SU-DHL-6 (cell line): ENCODE measurements at regions not wholly inside any gene's neighbourhood (a gene's known extent, or its start where the extent isn't known, plus 50 kb on each side); places are given as distances from the start of the nearest gene placed in this dataset.

Experiments
- H2AFZ ChIP-seq: fragments of 200-600 bp; sonication (generic); 2 replicates; pipeline ENCODE4 v1.6.1; 2014; ENCODE audit warnings: low read depth, mild to moderate bottlenecking, moderate library complexity, mixed read lengths, antibody characterized with exemption, low read length; ENCODE audit not compliant: severe bottlenecking
- H3F3A ChIP-seq: fragments of 200-600 bp; shearing (Covaris generic); 2 replicates; pipeline ENCODE4 v1.6.0; 2016; ENCODE audit warnings: antibody characterized with exemption, mild to moderate bottlenecking; ENCODE audit not compliant: insufficient read depth
- H3K27ac ChIP-seq: fragments of 200-600 bp; sonication (generic); 2 replicates; pipeline ENCODE4 v1.5.1; 2016; ENCODE audit warnings: low read depth, mild to moderate bottlenecking, low read length, moderate library complexity, mixed read lengths
- H3K27me3 ChIP-seq: fragments of 200-600 bp; sonication (generic), shearing (Covaris generic); 2 replicates; pipeline ENCODE4 v1.6.0; 2014; ENCODE audit warnings: mild to moderate bottlenecking, low read length
- H3K36me3 ChIP-seq: fragments of 200-600 bp; sonication (generic); 2 replicates; pipeline ENCODE4 v1.6.1; 2014; ENCODE audit warnings: mild to moderate bottlenecking, low read length, mixed read lengths
- H3K4me2 ChIP-seq: fragments of 300-600, 200-600 bp; shearing (Covaris generic), sonication (generic); 2 replicates; pipeline ENCODE4 v1.6.0; 2014; ENCODE audit warnings: low read length, low read depth, mild to moderate bottlenecking; ENCODE audit not compliant: poor library complexity, severe bottlenecking
- H3K4me3 ChIP-seq: fragments of 200-600 bp; sonication (generic); 2 replicates; pipeline ENCODE4 v1.5.1; 2014; ENCODE audit warnings: antibody characterized with exemption, low read length, mild to moderate bottlenecking, mixed read lengths; ENCODE audit not compliant: insufficient read depth, poor library complexity, severe bottlenecking
- H3K79me2 ChIP-seq: fragments of 200-600 bp; sonication (generic); 2 replicates; pipeline ENCODE4 v1.6.1; 2014; ENCODE audit warnings: mild to moderate bottlenecking, low read length, moderate library complexity; ENCODE audit not compliant: insufficient read depth
- H3K9ac ChIP-seq: fragments of 200-600 bp; sonication (generic); 2 replicates; pipeline ENCODE4 v1.7.0; 2014; ENCODE audit warnings: mild to moderate bottlenecking, low read length
- H3K9me2 ChIP-seq: fragments of 200-600 bp; sonication (generic); replicated peaks from 2 replicates; pipeline ENCODE4 v1.6.1; 2014; ENCODE audit warnings: low read length; ENCODE audit not compliant: insufficient read depth
- H3K9me3 ChIP-seq: fragments of 200-600 bp; sonication (generic); 2 replicates; pipeline ENCODE4 v1.6.1; 2014; ENCODE audit warnings: low read length, mixed read lengths; ENCODE audit not compliant: insufficient read depth
- H4K20me1 ChIP-seq: fragments of 200-600 bp; sonication (generic); 2 replicates; pipeline ENCODE4 v1.6.1; 2014; ENCODE audit warnings: low read depth, mild to moderate bottlenecking, antibody characterized with exemption, low read length, moderate library complexity, mixed read lengths
- EZH2phosphoT487 ChIP-seq: fragments of 200-600 bp; sonication (generic), shearing (Covaris generic); conservative IDR thresholded peaks from 2 replicates; pipeline ENCODE4 v1.6.1; 2018; ENCODE audit warnings: mild to moderate bottlenecking, antibody characterized with exemption, low read length, moderate library complexity, mixed read lengths
- TF ChIP-seq, protein P1 (sequence below): fragments of 200-600 bp; sonication (generic); IDR thresholded peaks from one replicate; pipeline ENCODE4 v1.5.1; 2017; ENCODE audit warnings: antibody characterized with exemption, mild to moderate bottlenecking, low read length, moderate library complexity; ENCODE audit not compliant: insufficient read depth, poor library complexity, severe bottlenecking

DNA sequence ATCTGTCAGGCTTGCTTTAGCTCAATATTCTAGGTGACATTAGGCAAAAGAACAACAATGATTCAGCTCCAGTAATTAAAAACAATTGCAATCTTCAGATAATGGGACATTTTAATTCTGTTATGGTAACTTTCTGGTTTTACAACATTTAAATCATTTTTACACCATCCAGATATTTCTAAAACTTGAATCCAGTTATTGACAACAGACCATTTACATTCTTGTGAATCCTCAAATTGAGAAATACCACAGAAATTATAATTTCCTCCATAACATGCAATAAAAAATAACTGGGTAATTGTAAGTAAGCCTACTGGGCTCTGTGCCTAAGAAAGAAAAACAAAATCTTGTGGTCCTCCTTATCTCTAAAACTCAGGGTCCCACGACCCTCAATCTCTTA lies 195.0 kb upstream of the S100G start:
- H3K9ac ChIP-seq = no peak overlapping the region
- no peak overlapping the region for H3K4me2 ChIP-seq
- H3K27me3 ChIP-seq = no peaks in the 10 kb centered on the region
- TF ChIP-seq, protein P1, sequence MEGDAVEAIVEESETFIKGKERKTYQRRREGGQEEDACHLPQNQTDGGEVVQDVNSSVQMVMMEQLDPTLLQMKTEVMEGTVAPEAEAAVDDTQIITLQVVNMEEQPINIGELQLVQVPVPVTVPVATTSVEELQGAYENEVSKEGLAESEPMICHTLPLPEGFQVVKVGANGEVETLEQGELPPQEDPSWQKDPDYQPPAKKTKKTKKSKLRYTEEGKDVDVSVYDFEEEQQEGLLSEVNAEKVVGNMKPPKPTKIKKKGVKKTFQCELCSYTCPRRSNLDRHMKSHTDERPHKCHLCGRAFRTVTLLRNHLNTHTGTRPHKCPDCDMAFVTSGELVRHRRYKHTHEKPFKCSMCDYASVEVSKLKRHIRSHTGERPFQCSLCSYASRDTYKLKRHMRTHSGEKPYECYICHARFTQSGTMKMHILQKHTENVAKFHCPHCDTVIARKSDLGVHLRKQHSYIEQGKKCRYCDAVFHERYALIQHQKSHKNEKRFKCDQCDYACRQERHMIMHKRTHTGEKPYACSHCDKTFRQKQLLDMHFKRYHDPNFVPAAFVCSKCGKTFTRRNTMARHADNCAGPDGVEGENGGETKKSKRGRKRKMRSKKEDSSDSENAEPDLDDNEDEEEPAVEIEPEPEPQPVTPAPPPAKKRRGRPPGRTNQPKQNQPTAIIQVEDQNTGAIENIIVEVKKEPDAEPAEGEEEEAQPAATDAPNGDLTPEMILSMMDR = no peak
- no peak for TF ChIP-seq EZH2phosphoT487
- H3K4me3 ChIP-seq = no peak overlapping the region
- H3K9me2 ChIP-seq = no peaks in the 10 kb centered on the region
- H3F3A ChIP-seq = no peaks in the 10 kb centered on the region
- H3K79me2 ChIP-seq = no peaks in the 10 kb centered on the region
- H3K27ac ChIP-seq = no peak overlapping the region
- H3K36me3 ChIP-seq = no peaks in the 10 kb centered on the region
- no peaks in the 10 kb centered on the region for H3K9me3 ChIP-seq
- H2AFZ ChIP-seq = no peak overlapping the region
- H4K20me1 ChIP-seq = no peaks in the 10 kb centered on the region

DNA sequence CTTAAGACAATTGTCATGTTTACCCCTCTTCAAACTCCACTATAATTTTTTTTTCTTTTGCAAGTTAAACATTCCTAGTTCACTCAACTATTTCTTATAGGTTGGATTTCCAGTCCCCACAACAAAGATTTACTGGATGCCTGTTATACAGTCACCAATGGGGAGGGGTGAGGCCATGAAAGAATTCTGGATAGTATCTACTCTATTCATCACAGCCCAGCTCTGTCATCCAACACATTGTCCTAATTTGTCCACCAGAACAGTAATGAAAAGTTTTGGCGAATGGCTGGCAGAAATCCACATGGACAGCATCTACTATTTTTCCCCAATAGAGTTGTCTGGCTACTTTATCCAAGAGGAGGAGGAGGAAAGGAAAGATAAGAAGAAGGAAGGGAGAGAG lies 192.7 kb upstream of the S100G start:
- Histone ChIP-seq H4K20me1 (no peaks in the 10 kb centered on the region), H3K27ac (no peak overlapping the region), H2AFZ (no peak overlapping the region), H3K9me2 (no peaks in the 10 kb centered on the region), H3K9ac (no peak overlapping the region), H3K4me2 (no peak overlapping the region), H3F3A (no peaks in the 10 kb centered on the region), H3K36me3 (no peaks in the 10 kb centered on the region), H3K4me3 (no peak overlapping the region), H3K27me3 (no peaks in the 10 kb centered on the region), H3K79me2 (no peaks in the 10 kb centered on the region), H3K9me3 (no peaks in the 10 kb centered on the region)
- no peak for TF ChIP-seq EZH2phosphoT487
- TF ChIP-seq, protein P1 = no peak

GRCh38 chrX:16458208-16458607 lies 191.8 kb upstream of the S100G start:
- no peak overlapping the region for H3K9ac ChIP-seq
- no peaks in the 10 kb centered on the region for H3K27me3 ChIP-seq
- no peaks in the 10 kb centered on the region for H3K79me2 ChIP-seq
- no peak overlapping the region for H3K27ac ChIP-seq
- no peaks in the 10 kb centered on the region for H3K9me2 ChIP-seq
- H3K36me3 ChIP-seq = no peaks in the 10 kb centered on the region
- H2AFZ ChIP-seq = no peak overlapping the region
- no peaks in the 10 kb centered on the region for H3F3A ChIP-seq
- no peak overlapping the region for H3K4me2 ChIP-seq
- H4K20me1 ChIP-seq = no peaks in the 10 kb centered on the region
- H3K4me3 ChIP-seq = no peak overlapping the region
- TF ChIP-seq, protein P1 = no peak
- no peak for TF ChIP-seq EZH2phosphoT487
- H3K9me3 ChIP-seq = no peaks in the 10 kb centered on the region

DNA sequence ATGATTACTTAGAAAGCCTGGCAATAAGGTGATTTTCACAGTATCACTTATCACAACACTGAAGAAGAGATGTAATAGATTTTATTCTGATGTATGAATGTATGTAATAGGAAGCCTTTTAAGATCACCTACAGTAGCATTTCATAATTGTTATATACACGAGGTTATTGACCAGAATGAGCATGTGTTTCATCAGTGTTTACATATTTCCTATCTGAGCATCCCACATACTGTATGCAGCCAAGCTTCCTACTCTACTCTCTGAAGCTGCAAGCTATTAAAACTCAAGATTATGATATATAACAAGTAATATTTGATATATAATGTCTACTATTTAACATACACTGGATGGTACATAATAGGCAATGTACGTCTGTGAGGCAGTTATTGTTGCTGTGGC lies 190.9 kb upstream of the S100G start:
- H3K36me3 ChIP-seq = no peaks in the 10 kb centered on the region

More for the DNA sequence above, 190.9 kb upstream of the S100G start:
- Histone ChIP-seq H3K9me2 (no peaks in the 10 kb centered on the region), H3K27ac (no peak overlapping the region), H3K4me2 (no peak overlapping the region), H3K4me3 (no peak overlapping the region), H3K27me3 (no peaks in the 10 kb centered on the region), H3K9ac (no peak overlapping the region), H3F3A (no peaks in the 10 kb centered on the region), H2AFZ (no peak overlapping the region), H4K20me1 (no peaks in the 10 kb centered on the region), H3K9me3 (no peaks in the 10 kb centered on the region), H3K79me2 (no peaks in the 10 kb centered on the region)
- TF ChIP-seq EZH2phosphoT487 = no peak
- TF ChIP-seq, protein P1 = no peak
